NCI-H460 (cell line): ENCODE measurements at regions not wholly inside any gene's neighbourhood (a gene's known extent, or its start where the extent isn't known, plus 50 kb on each side); places are given as distances from the start of the nearest gene placed in this dataset.
"Not testable (repeated sequence)": the region's sequence is repeated elsewhere in the genome, so short reads cannot be mapped to it uniquely, and the experiment has no call there.

Source experiments
- DNase-seq: peaks from one replicate; pipeline ENCODE4 v3.0.0-alpha.2; 2016; ENCODE audit warnings: low read depth; ENCODE audit errors: extremely low read depth

GRCh38 chr13:48804821-48805601 lies 151.3 kb downstream of the CYSLTR2 start:
- no peak for DNase-seq

- no peak for DNase-seq
Measured at GRCh38 chr13:48806522-48806921, 152.8 kb downstream of the CYSLTR2 start.

- DNase-seq = no peak
Measured at GRCh38 chr13:48808683-48809082, 155.0 kb downstream of the CYSLTR2 start.

- DNase-seq = no peak
Measured at GRCh38 chr13:48810013-48810412, 156.3 kb downstream of the CYSLTR2 start.

GRCh38 chr13:48813518-48813917 lies 159.8 kb downstream of the CYSLTR2 start:
- DNase-seq = no peak

- no peak for DNase-seq
Measured at GRCh38 chr13:48816700-48817099, 159.0 kb upstream of the FNDC3A start.

GRCh38 chr13:48817166-48817802 lies 158.4 kb upstream of the FNDC3A start:
- DNase-seq = no peak

GRCh38 chr13:48818495-48819356 lies 157.0 kb upstream of the FNDC3A start:
- peak; percentile 25 for DNase-seq

GRCh38 chr13:48819376-48819775 lies 156.3 kb upstream of the FNDC3A start:
- DNase-seq = no peak

- no peak for DNase-seq
Measured at GRCh38 chr13:48819899-48820298, 155.8 kb upstream of the FNDC3A start.

GRCh38 chr13:48823526-48823925 lies 152.2 kb upstream of the FNDC3A start:
- not testable (repeated sequence) for DNase-seq

- no peak for DNase-seq
Measured at GRCh38 chr13:48826039-48826438, 149.7 kb upstream of the FNDC3A start.

GRCh38 chr13:48826922-48827454 lies 148.7 kb upstream of the FNDC3A start:
- DNase-seq = not testable (repeated sequence)

GRCh38 chr13:48827709-48828108 lies 148.0 kb upstream of the FNDC3A start:
- no peak for DNase-seq

- DNase-seq = no peak
Measured at GRCh38 chr13:48828962-48829411, 146.7 kb upstream of the FNDC3A start.

- no peak for DNase-seq
Measured at GRCh38 chr13:48829536-48829935, 146.2 kb upstream of the FNDC3A start.

- DNase-seq = no peak
Measured at GRCh38 chr13:48831248-48831647, 144.5 kb upstream of the FNDC3A start.

- DNase-seq = no peak
Measured at GRCh38 chr13:48833412-48833811, 142.3 kb upstream of the FNDC3A start.

GRCh38 chr13:48835326-48835725 lies 140.4 kb upstream of the FNDC3A start:
- DNase-seq = not testable (repeated sequence)

- DNase-seq = peak; percentile 5
Measured at GRCh38 chr13:48838193-48838973, 137.3 kb upstream of the FNDC3A start.
